SK-N-SH (cell line): ENCODE measurements at regions not wholly inside any gene's neighbourhood (a gene's known extent, or its start where the extent isn't known, plus 50 kb on each side); places are given as distances from the start of the nearest gene placed in this dataset.

Experiments used
- EP300 ChIP-seq, 2 experiments: IDR thresholded peaks; 2 replicates each; pipeline versions ENCODE4 v1.4.0 to v1.6.1; 2012; ENCODE audit warnings: borderline replicate concordance in 1 of 2, low read depth in 1 of 2, low read length in 1 of 2
- NRF1 ChIP-seq: IDR thresholded peaks from 2 replicates; pipeline ENCODE4 v1.6.1; 2012; ENCODE audit warnings: low read depth, mild to moderate bottlenecking, low read length
- RAD21 ChIP-seq: IDR thresholded peaks from 2 replicates; pipeline ENCODE4 v1.6.1; 2012; ENCODE audit warnings: mild to moderate bottlenecking, low read length
- TAF1 ChIP-seq: IDR thresholded peaks from 2 replicates; pipeline ENCODE4 v1.6.1; 2012; ENCODE audit warnings: low read depth, mild to moderate bottlenecking, low read length, moderate library complexity, borderline replicate concordance
- TEAD4 ChIP-seq: IDR thresholded peaks from 2 replicates; pipeline ENCODE4 v1.4.0; 2012; ENCODE audit warnings: mild to moderate bottlenecking, borderline replicate concordance; ENCODE audit not compliant: insufficient read depth
- TF ChIP-seq, protein P1 (sequence below): fragments of 200-600 bp; sonication (generic); IDR thresholded peaks from 2 replicates; pipeline ENCODE4 v1.6.1; 2017; ENCODE audit warnings: antibody characterized with exemption, mild to moderate bottlenecking, moderate library complexity
- TF ChIP-seq, protein P2 (sequence below): fragments of 150-350 bp; IDR thresholded peaks from 2 replicates; pipeline ENCODE4 v1.6.1; 2017; ENCODE audit warnings: antibody characterized with exemption, low read length, low read depth, borderline replicate concordance
- TF ChIP-seq, protein P3 (sequence below): IDR thresholded peaks from 2 replicates; pipeline ENCODE4 v1.6.1; 2012; ENCODE audit warnings: mild to moderate bottlenecking, low read depth, low read length, moderate library complexity

DNA sequence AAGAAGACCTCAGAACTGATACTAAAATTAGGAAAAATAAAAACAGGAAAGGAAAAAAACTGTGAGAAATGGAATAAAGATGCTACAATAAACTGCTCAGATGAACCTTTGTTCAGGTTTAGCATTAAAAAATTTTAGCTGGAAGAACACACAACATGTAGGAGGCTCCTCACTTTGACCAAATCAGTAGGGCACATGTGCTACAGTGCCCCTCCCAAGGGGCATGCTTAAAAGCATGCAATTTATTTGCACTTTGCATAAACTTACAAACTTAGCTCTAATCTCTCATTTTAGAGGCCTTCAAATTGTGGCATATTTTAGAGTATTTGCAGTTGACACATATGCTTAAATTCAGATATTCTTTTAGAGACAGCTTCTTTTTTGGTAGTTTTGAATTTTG lies 570.2 kb downstream of the UTRN start:
- no peak for TF ChIP-seq EP300 (IDR thresholded peaks at IDR 0.05; ENCODE audit: borderline replicate concordance in 1 of 2, low read depth in 1 of 2, low read length in 1 of 2)
- TF ChIP-seq, protein P1, sequence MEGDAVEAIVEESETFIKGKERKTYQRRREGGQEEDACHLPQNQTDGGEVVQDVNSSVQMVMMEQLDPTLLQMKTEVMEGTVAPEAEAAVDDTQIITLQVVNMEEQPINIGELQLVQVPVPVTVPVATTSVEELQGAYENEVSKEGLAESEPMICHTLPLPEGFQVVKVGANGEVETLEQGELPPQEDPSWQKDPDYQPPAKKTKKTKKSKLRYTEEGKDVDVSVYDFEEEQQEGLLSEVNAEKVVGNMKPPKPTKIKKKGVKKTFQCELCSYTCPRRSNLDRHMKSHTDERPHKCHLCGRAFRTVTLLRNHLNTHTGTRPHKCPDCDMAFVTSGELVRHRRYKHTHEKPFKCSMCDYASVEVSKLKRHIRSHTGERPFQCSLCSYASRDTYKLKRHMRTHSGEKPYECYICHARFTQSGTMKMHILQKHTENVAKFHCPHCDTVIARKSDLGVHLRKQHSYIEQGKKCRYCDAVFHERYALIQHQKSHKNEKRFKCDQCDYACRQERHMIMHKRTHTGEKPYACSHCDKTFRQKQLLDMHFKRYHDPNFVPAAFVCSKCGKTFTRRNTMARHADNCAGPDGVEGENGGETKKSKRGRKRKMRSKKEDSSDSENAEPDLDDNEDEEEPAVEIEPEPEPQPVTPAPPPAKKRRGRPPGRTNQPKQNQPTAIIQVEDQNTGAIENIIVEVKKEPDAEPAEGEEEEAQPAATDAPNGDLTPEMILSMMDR = no peak
- TF ChIP-seq TAF1 = no peak
- no peak for TF ChIP-seq NRF1
- TF ChIP-seq TEAD4 = no peak
- TF ChIP-seq RAD21 = no peak
- TF ChIP-seq, protein P2, sequence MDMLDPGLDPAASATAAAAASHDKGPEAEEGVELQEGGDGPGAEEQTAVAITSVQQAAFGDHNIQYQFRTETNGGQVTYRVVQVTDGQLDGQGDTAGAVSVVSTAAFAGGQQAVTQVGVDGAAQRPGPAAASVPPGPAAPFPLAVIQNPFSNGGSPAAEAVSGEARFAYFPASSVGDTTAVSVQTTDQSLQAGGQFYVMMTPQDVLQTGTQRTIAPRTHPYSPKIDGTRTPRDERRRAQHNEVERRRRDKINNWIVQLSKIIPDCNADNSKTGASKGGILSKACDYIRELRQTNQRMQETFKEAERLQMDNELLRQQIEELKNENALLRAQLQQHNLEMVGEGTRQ = no peak
- TF ChIP-seq, protein P3, sequence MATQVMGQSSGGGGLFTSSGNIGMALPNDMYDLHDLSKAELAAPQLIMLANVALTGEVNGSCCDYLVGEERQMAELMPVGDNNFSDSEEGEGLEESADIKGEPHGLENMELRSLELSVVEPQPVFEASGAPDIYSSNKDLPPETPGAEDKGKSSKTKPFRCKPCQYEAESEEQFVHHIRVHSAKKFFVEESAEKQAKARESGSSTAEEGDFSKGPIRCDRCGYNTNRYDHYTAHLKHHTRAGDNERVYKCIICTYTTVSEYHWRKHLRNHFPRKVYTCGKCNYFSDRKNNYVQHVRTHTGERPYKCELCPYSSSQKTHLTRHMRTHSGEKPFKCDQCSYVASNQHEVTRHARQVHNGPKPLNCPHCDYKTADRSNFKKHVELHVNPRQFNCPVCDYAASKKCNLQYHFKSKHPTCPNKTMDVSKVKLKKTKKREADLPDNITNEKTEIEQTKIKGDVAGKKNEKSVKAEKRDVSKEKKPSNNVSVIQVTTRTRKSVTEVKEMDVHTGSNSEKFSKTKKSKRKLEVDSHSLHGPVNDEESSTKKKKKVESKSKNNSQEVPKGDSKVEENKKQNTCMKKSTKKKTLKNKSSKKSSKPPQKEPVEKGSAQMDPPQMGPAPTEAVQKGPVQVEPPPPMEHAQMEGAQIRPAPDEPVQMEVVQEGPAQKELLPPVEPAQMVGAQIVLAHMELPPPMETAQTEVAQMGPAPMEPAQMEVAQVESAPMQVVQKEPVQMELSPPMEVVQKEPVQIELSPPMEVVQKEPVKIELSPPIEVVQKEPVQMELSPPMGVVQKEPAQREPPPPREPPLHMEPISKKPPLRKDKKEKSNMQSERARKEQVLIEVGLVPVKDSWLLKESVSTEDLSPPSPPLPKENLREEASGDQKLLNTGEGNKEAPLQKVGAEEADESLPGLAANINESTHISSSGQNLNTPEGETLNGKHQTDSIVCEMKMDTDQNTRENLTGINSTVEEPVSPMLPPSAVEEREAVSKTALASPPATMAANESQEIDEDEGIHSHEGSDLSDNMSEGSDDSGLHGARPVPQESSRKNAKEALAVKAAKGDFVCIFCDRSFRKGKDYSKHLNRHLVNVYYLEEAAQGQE = no peak
